Ectodermal cell (in vitro differentiated cells): ENCODE measurements at regions not wholly inside any gene's neighbourhood (a gene's known extent, or its start where the extent isn't known, plus 50 kb on each side); places are given as distances from the start of the nearest gene placed in this dataset.

Experiments
- H3K27ac ChIP-seq: 2 replicates; pipeline ENCODE4 v1.7.0; 2013; ENCODE audit warnings: mild to moderate bottlenecking, low read depth, low read length; ENCODE audit not compliant: insufficient read depth, poor library complexity, severe bottlenecking
- H3K27me3 ChIP-seq: 2 replicates; pipeline ENCODE4 v1.7.0; 2013; ENCODE audit warnings: mild to moderate bottlenecking, low read length; ENCODE audit not compliant: insufficient read depth, control insufficient read depth, poor library complexity, severe bottlenecking
- H3K36me3 ChIP-seq: one replicate; pipeline ENCODE4 v1.7.0; 2013; ENCODE audit warnings: low read length; ENCODE audit not compliant: control insufficient read depth, insufficient read depth
- H3K4me1 ChIP-seq: one replicate; pipeline ENCODE4 v1.7.0; 2013; ENCODE audit warnings: low read length; ENCODE audit not compliant: control insufficient read depth, insufficient read depth
- H3K4me3 ChIP-seq: 2 replicates; pipeline ENCODE4 v1.7.0; 2013; ENCODE audit warnings: low read depth, low read length, control low read depth; ENCODE audit not compliant: insufficient read depth
- H3K9me3 ChIP-seq: 2 replicates; pipeline ENCODE4 v1.7.0; 2013; ENCODE audit warnings: mild to moderate bottlenecking, low read length, moderate library complexity; ENCODE audit not compliant: control insufficient read depth
- WGBS, 2 experiments: methylation state at CpG; one replicate each; pipeline ENCODE4 v1.1.7; 2013; ENCODE audit warnings: missing lambda C conversion rate in 2 of 2; 5-methylcytosine and 5-hydroxymethylcytosine counted together

- Histone ChIP-seq H3K27ac (no peak overlapping the region), H3K9me3 (no peaks in the 10 kb centered on the region), H3K4me3 (no peak overlapping the region), H3K36me3 (no peaks in the 10 kb centered on the region), H3K27me3 (no peaks in the 10 kb centered on the region), H3K4me1 (no peaks in the 10 kb centered on the region)
- WGBS, 2 experiments = 85 to 94% methylated on average over 2 to 4 of the region's 4 CpGs
These were observed 85.1 kb upstream of the ABCC4 start for GRCh38 chr13:95386370-95386769.

- H3K4me1 ChIP-seq = no peaks in the 10 kb centered on the region
These were observed 86.5 kb upstream of the ABCC4 start for GRCh38 chr13:95387733-95388207.

GRCh38 chr13:95388420-95389079 lies 87.3 kb upstream of the ABCC4 start:
- H3K4me3 ChIP-seq = no peak overlapping the region
- no peaks in the 10 kb centered on the region for H3K36me3 ChIP-seq
- no peaks in the 10 kb centered on the region for H3K9me3 ChIP-seq
- H3K4me1 ChIP-seq = no peaks in the 10 kb centered on the region
- 29 to 100% methylated on average over 1 of the region's 2 CpGs for WGBS, 2 experiments
- H3K27ac ChIP-seq = no peak overlapping the region
- H3K27me3 ChIP-seq = no peaks in the 10 kb centered on the region

More at GRCh38 chr13:95387733-95388207, 86.5 kb upstream of the ABCC4 start:
- Histone ChIP-seq H3K9me3 (no peaks in the 10 kb centered on the region), H3K27ac (no peak overlapping the region), H3K4me3 (no peak overlapping the region), H3K27me3 (no peaks in the 10 kb centered on the region), H3K36me3 (no peaks in the 10 kb centered on the region)
- 84 to 91% methylated on average over 4 of the region's 4 CpGs for WGBS, 2 experiments

- Histone ChIP-seq H3K27ac (no peak overlapping the region), H3K36me3 (no peaks in the 10 kb centered on the region), H3K4me3 (no peak overlapping the region), H3K27me3 (no peaks in the 10 kb centered on the region), H3K4me1 (no peaks in the 10 kb centered on the region), H3K9me3 (no peaks in the 10 kb centered on the region)
- 86 to 93% methylated on average over 2 of the region's 2 CpGs for WGBS, 2 experiments
These were observed 90.1 kb upstream of the ABCC4 start for GRCh38 chr13:95391362-95391761.

GRCh38 chr13:95391785-95392184 lies 90.5 kb upstream of the ABCC4 start:
- Histone ChIP-seq H3K27ac (no peak overlapping the region), H3K36me3 (no peaks in the 10 kb centered on the region), H3K4me3 (no peak overlapping the region), H3K27me3 (no peaks in the 10 kb centered on the region), H3K4me1 (no peaks in the 10 kb centered on the region), H3K9me3 (no peaks in the 10 kb centered on the region)
- WGBS, 2 experiments = 96 to 100% methylated on average over 2 of the region's 2 CpGs

- no peaks in the 10 kb centered on the region for H3K4me1 ChIP-seq
- no peak overlapping the region for H3K4me3 ChIP-seq
- no peaks in the 10 kb centered on the region for H3K27me3 ChIP-seq
- no peak overlapping the region for H3K27ac ChIP-seq
- no peaks in the 10 kb centered on the region for H3K36me3 ChIP-seq
- no peaks in the 10 kb centered on the region for H3K9me3 ChIP-seq
- WGBS, 2 experiments = 90% methylated on average over 2 to 3 of the region's 3 CpGs
These were observed 91.3 kb upstream of the ABCC4 start for GRCh38 chr13:95392597-95392996.

- Histone ChIP-seq H3K27ac (no peak overlapping the region), H3K27me3 (no peaks in the 10 kb centered on the region), H3K4me3 (peak overlapping the region; percentile 47), H3K4me1 (no peaks in the 10 kb centered on the region), H3K36me3 (no peaks in the 10 kb centered on the region), H3K9me3 (no peaks in the 10 kb centered on the region)
- WGBS, 2 experiments = 11 to 15% methylated on average over 16 to 17 of the region's 17 CpGs
These were observed 102.3 kb upstream of the ABCC4 start for GRCh38 chr13:95403349-95404140.

- 12 to 15% methylated on average over 23 to 24 of the region's 24 CpGs for WGBS, 2 experiments
- peak overlapping the region; percentile 47 for H3K4me3 ChIP-seq
These were observed 103.1 kb upstream of the ABCC4 start for GRCh38 chr13:95404141-95404882.

GRCh38 chr13:95406176-95406575 lies 104.9 kb upstream of the ABCC4 start:
- Histone ChIP-seq H3K4me3 (no peak overlapping the region), H3K36me3 (no peaks in the 10 kb centered on the region), H3K27ac (no peak overlapping the region), H3K9me3 (no peaks in the 10 kb centered on the region), H3K4me1 (no peaks in the 10 kb centered on the region), H3K27me3 (no peaks in the 10 kb centered on the region)
- WGBS, 2 experiments = 90 to 93% methylated on average over 2 of the region's 3 CpGs

More at GRCh38 chr13:95404141-95404882, 103.1 kb upstream of the ABCC4 start:
- Histone ChIP-seq H3K9me3 (no peaks in the 10 kb centered on the region), H3K27me3 (no peaks in the 10 kb centered on the region), H3K4me1 (no peaks in the 10 kb centered on the region), H3K27ac (no peak overlapping the region), H3K36me3 (no peaks in the 10 kb centered on the region)
